ENCODE measurements at regions not wholly inside any gene's neighbourhood (a gene's known extent, or its start where the extent isn't known, plus 50 kb on each side); places are given as distances from the start of the nearest gene placed in this dataset.

DNA sequence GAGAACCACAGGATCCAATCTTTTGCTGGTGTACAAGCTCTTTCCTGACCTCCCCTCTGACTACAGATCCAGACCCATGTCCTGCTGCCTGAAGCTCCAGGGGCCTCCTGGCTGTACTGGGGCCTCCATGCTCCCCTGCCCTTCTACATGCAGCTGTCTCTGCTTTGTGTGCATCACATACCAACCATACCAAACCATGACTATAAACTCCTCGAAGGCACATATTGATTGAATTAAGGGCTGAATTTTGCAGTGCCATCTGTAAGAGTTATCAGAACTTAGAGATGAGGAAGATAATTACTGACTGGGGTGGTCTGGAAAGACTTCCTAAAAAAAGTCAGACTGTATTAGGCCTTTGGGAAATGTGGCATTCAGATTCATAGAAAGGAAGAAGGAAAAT is 139.9 kb upstream of the CXCR4 start:
- DNase-seq, result no peak

DNA sequence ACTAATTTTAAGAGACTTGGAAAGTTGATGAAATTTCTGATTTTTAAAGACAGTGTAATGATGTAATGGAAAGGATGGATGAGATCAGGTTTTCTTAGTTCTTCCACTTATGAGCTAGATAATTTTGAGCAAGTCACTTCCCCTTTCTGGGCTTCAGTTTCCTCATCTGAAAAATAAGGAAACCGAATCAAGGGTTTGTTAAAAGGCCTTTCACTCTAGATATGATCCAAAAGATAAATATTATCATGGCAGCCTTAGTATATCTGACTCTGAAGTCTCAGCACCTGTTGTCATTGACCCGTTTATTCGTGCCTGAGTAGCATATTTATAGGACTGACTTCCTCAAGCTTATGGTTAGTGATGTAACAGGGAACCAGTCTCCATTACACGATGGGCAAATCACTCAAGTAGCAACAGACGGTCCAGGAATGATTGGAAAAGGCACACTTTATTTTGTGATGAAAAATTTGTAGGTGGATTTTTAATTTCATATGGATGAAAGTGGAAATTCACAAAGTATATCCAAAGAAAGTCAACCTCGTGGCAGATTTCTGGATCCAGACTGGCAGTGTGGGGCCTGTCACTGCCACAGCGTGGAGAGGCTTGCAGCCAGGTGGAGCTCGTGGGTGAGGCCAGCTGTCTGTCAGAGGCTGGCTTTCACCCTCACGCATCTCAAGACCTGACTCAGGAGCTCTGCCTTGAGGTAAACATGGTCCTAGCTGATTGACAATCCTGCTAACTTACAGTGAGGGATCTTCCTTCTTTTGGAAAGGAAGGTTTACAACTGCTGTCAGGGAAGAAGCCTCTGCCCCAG is 137.9 kb upstream of the CXCR4 start:
- DNase-seq, result no peak

DNA sequence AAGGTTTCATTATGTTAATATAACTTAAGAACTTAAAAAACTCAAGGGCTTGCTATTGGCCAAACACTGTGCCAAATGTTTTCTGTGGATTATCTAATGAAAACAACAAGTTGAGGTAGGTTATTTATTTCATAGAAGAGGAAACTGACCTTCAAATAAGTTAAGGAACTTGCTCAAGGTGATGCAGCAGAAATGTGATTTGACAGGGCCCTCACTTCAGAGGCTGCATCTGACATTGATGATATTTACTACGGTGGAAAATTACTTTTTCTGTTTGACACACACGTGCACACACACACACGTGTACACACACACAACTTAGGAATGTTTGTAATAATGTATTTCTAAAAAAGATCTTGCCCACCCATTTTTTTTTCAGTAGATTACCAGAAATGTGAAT is 137.2 kb upstream of the CXCR4 start:
- no peak for DNase-seq

GRCh38 chr2:136254681-136255080 is 136.7 kb upstream of the CXCR4 start:
- DNase-seq, result no peak

DNA sequence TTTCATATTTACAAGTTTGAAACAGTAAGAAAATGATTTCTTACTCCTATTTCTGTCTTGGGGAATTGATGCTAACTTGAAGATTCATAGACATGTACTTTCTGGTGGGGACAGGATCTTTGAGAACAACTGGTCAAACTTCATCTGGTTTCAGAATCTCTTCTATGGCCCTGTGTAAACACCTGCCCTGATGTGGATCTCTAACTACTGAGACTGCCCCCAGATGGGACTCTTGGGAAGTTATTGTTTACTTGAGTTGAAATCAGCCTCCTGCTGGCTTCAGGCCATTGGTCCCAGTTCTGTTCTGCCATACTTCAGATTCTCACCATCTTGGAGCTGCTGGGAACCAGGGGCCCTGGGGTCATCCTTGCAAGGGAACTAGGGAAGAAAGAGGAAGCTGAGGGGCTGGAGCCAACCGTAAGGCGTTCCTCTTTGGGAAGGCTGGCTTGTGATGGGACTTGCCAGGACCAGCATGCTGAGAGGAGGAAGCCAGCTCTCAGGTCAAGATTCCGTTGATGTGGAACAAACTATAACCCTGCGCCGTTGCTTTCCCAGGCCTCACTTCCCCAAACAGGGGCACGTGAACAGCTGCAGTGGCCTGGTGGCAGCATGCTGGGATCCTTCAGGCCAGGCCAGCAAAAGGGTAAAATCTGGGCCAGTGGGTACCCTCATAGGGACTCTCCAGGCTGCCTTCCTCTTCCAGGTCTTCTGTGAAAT is 135.5 kb upstream of the CXCR4 start:
- no peak for DNase-seq

DNA sequence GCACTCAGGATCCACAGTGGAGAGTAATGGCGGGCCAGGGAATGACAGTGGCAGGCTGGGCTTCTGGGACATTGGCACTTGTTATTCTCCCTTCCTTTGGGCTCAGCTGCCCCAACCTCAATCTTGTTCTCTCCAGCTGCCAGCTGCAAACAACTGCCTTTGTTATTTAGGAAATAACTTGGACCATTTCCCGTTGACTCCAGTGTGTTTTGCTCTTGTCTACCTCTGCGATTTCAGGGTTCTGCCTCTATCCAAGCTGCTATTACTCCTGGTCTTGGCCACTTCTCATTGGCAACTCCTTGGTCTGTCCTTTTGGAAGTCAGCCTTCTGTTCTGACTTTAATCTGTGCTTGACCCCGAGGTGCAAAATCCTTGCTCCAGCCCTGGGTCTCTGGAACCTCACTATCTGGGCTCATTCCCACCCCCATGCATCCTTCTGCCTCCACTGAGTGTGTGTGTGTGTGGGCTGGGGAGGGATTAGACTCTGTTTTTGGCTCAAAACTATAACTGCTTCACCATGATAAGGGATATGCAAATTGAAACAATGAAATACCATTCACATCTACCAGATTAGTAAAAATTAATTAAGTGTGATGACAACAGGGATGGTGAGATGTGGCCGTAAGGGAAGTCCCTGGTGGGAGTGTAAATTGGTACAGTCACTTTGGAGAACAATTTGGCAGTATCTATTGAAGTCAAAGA is 134.1 kb upstream of the CXCR4 start:
- no peak for DNase-seq

GRCh38 chr2:136251197-136251884 is 133.4 kb upstream of the CXCR4 start:
- no peak for DNase-seq

- DNase-seq, result no peak
Observed at GRCh38 chr2:136250131-136250530, 132.2 kb upstream of the CXCR4 start.

DNA sequence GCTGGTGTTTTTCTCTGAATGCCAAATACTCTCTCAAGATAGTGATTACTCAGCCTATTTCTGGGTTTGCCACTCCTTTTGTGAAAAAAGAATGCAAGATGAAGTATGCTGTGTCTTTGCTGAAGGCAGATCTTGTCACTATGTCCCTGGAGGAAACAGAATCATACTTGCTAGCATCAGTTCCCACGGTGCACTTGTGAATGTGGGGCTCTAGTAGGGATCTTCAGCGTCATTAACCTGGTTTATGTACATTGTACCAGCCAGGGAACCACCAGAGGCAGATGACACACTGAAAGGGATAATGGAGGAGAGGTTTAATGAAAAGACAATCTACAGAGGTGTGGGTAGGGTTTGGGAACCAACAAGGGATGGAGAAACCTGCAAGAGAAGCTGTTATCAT is 131.0 kb upstream of the CXCR4 start:
- no peak for DNase-seq

GRCh38 chr2:136248242-136248641 is 130.3 kb upstream of the CXCR4 start:
- no peak for DNase-seq

- DNase-seq, result no peak
Observed at GRCh38 chr2:136247204-136247950, 129.4 kb upstream of the CXCR4 start.

GRCh38 chr2:136246086-136246669 is 128.2 kb upstream of the CXCR4 start:
- DNase-seq, result no peak

GRCh38 chr2:136245211-136245610 is 127.3 kb upstream of the CXCR4 start:
- DNase-seq, result no peak

GRCh38 chr2:136244536-136244885 is 126.6 kb upstream of the CXCR4 start:
- no peak for DNase-seq

DNA sequence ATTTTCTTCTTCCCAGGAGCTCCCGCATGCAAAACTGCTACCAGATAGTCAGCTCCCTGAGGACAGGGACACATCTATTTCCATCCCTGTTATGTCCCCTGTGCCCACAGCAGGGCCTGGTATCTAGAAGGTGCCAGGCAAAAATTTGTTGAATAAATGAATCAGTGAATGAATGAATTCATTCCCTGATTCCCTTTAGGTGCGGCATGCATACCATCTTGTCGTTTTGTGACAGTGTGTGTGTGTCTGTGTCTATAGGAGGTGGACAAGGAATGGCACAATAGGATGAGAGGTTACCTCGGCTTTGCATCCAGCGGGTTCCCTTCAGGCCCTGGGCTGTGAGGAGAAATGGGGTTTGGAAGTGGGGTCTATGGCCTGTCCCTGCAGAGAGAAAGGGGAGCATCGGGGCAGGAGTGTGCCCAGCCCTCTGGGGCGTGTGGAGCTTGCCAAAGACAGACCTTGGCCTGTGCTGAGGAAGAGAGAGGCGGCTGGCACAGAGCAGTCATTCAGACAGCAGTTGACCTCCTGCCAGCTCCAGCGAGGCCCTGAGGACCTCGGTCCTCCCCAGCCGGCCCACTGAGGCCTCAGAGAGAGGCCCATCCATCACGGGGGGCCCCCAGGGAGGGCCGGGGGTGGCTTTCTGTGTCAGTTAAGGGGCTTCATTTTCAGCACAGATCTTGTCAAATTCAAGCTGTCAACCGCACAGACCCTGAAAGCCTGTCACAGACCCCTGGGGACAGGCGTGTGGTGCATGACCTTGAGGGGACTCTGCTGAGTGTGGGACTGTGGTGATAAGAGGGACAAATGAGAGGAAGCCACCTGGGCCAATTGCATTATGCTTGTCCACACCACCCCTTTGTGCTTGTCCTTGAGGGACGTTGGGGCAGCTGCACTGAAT is 125.9 kb upstream of the CXCR4 start:
- no peak for DNase-seq

GRCh38 chr2:136242687-136243277 is 124.8 kb upstream of the CXCR4 start:
- no peak for DNase-seq

DNA sequence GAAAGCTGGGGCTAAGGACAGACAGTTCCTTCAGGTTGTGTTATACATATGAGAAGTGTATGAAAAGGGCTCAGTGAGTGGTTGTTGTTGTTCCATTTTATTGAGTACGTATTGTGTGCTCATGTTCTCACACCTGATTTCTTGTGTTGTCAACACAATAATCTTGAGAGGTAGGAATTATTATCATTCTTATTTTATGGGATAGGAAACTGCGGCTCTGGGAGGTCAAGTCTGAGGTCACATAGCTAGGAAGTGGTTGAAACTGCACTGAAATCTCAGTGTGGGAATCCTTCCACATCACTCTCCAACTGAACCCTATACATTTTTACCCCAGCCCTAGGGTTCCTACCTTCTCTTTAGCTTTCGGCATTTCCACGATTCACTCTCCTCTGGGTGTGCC is 124.2 kb upstream of the CXCR4 start:
- DNase-seq, result no peak

DNA sequence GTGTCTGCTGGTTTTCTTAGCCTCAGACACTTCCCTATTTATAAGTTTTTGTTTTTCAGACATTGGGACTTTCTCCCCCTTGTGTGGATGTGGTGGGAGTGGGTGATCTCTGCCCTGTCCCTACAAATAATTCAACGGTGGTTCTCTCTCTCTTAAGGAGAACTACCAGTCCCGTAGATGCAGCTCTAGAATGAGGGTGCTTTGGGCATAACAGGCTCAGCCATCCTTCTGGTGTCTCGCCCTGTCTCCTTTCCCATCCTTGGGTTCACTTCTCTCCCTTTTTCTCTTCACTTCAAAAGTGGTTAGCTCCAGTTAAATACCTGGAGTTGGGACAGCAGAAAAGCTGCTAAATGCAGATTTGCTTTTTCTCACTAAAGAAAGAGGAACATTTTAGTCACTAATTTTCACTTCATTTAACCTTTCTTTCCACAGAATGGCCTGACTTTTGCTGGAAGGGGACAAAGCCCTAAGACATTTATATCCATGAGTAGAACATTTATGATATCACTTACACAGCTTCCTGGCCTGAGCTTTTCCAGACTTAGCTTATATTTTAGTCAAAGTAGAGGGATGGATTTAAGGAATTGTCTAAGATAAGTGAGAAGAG is 121.2 kb upstream of the CXCR4 start:
- DNase-seq, result no peak

- no peak for DNase-seq
Observed at GRCh38 chr2:136238286-136239078, 120.5 kb upstream of the CXCR4 start.
